OCI-LY7 (cell line): ENCODE measurements at regions not wholly inside any gene's neighbourhood (a gene's known extent, or its start where the extent isn't known, plus 50 kb on each side); places are given as distances from the start of the nearest gene placed in this dataset.

Experiments used
- CTCF ChIP-seq: fragments of 200-600 bp; sonication (generic); conservative IDR thresholded peaks from 2 replicates; pipeline ENCODE4 v1.5.1; 2014; ENCODE audit warnings: mild to moderate bottlenecking, antibody characterized with exemption, low read length, moderate library complexity, mixed read lengths
- EZH2phosphoT487 ChIP-seq: fragments of 200-600 bp; sonication (generic); IDR thresholded peaks from 2 replicates; pipeline ENCODE4 v1.6.1; 2018; ENCODE audit warnings: low read depth, borderline replicate concordance, mild to moderate bottlenecking, mixed run types, antibody characterized with exemption, low read length, moderate library complexity, mixed read lengths

- TF ChIP-seq CTCF (no peak), EZH2phosphoT487 (no peak)
Measured at GRCh38 chrX:39905946-39906345, 191.8 kb downstream of the BCOR start.
